Iris pigment epithelial cell (primary cell): ENCODE measurements at regions not wholly inside any gene's neighbourhood (a gene's known extent, or its start where the extent isn't known, plus 50 kb on each side); places are given as distances from the start of the nearest gene placed in this dataset.
"Not testable (repeated sequence)": the region's sequence is repeated elsewhere in the genome, so short reads cannot be mapped to it uniquely, and the experiment has no call there.

Experiments used
- DNase-seq: peaks from one replicate; pipeline ENCODE4 v3.0.0-alpha.2; 2011; ENCODE audit warnings: low read depth

- DNase-seq: no peak
Measured at GRCh38 chr12:73187765-73188164, 915.6 kb downstream of the TRHDE start.

GRCh38 chr12:73210548-73211204 lies 938.5 kb downstream of the TRHDE start:
- no peak for DNase-seq

GRCh38 chr12:73220951-73221350 lies 948.8 kb downstream of the TRHDE start:
- DNase-seq: no peak

GRCh38 chr12:73221398-73221797 lies 949.2 kb downstream of the TRHDE start:
- DNase-seq: no peak

GRCh38 chr12:73221836-73222235 lies 949.7 kb downstream of the TRHDE start:
- no peak for DNase-seq

GRCh38 chr12:73225371-73225937 lies 953.3 kb downstream of the TRHDE start:
- no peak for DNase-seq

- DNase-seq: no peak
Measured at GRCh38 chr12:73225941-73226340, 953.8 kb downstream of the TRHDE start.

- no peak for DNase-seq
Measured at GRCh38 chr12:73226593-73226992, 954.4 kb downstream of the TRHDE start.

- DNase-seq: not testable (repeated sequence)
Measured at GRCh38 chr12:73228828-73229227, 956.7 kb downstream of the TRHDE start.

- DNase-seq: no peak
Measured at GRCh38 chr12:73235387-73235786, 963.2 kb downstream of the TRHDE start.

- DNase-seq: no peak
Measured at GRCh38 chr12:73240110-73240509, 967.9 kb downstream of the TRHDE start.

- DNase-seq: no peak
Measured at GRCh38 chr12:73262788-73263381, 990.7 kb downstream of the TRHDE start.

GRCh38 chr12:73266206-73266605 lies 994.0 kb downstream of the TRHDE start:
- DNase-seq: no peak

- no peak for DNase-seq
Measured at GRCh38 chr12:73274976-73275375, 1002.8 kb downstream of the TRHDE start.

GRCh38 chr12:73277971-73278370 lies 1005.8 kb downstream of the TRHDE start:
- DNase-seq: no peak

- DNase-seq: no peak
Measured at GRCh38 chr12:73301530-73301929, 1029.4 kb downstream of the TRHDE start.

- no peak for DNase-seq
Measured at GRCh38 chr12:73307260-73307659, 1035.1 kb downstream of the TRHDE start.

GRCh38 chr12:73308079-73308478 lies 1035.9 kb downstream of the TRHDE start:
- DNase-seq: no peak

GRCh38 chr12:73308747-73309146 lies 1036.6 kb downstream of the TRHDE start:
- no peak for DNase-seq

- no peak for DNase-seq
Measured at GRCh38 chr12:73321319-73321718, 1049.1 kb downstream of the TRHDE start.

- DNase-seq: no peak
Measured at GRCh38 chr12:73321776-73322175, 1049.6 kb downstream of the TRHDE start.

- DNase-seq: no peak
Measured at GRCh38 chr12:73330584-73331351, 1058.6 kb downstream of the TRHDE start.
